HEK293T (cell line): ENCODE measurements at regions not wholly inside any gene's neighbourhood (a gene's known extent, or its start where the extent isn't known, plus 50 kb on each side); places are given as distances from the start of the nearest gene placed in this dataset.

Experiments used
- ARNT ChIP-seq: fragments of 450-650 bp; IDR thresholded peaks from 2 replicates; pipeline ENCODE4 v1.6.1; 2017; ENCODE audit warnings: mild to moderate bottlenecking
- BHLHE40 ChIP-seq: fragments of 450-650 bp; IDR thresholded peaks from 2 replicates; pipeline ENCODE4 v1.6.1; 2016; ENCODE audit warnings: mild to moderate bottlenecking, moderate library complexity, borderline replicate concordance
- ELF4 ChIP-seq: fragments of 450-650 bp; IDR thresholded peaks from 2 replicates; pipeline ENCODE4 v1.6.1; 2017; ENCODE audit warnings: antibody characterized with exemption
- FOXA1 ChIP-seq: fragments of 450-650 bp; IDR thresholded peaks from 2 replicates; pipeline ENCODE4 v1.6.1; 2016; ENCODE audit warnings: mild to moderate bottlenecking
- FOXK2 ChIP-seq: fragments of 450-650 bp; IDR thresholded peaks from 2 replicates; pipeline ENCODE4 v1.6.1; 2016; ENCODE audit warnings: mild to moderate bottlenecking
- FOXM1 ChIP-seq: fragments of 450-650 bp; IDR thresholded peaks from 2 replicates; pipeline ENCODE4 v1.6.1; 2017; ENCODE audit warnings: mild to moderate bottlenecking, borderline replicate concordance
- HDGF ChIP-seq: fragments of 450-650 bp; IDR thresholded peaks from 2 replicates; pipeline ENCODE4 v1.6.1; 2017; ENCODE audit warnings: antibody characterized with exemption, borderline replicate concordance
- SP1 ChIP-seq: fragments of 450-650 bp; IDR thresholded peaks from 2 replicates; pipeline ENCODE4 v1.6.1; 2017
- TARDBP ChIP-seq: fragments of 450-650 bp; IDR thresholded peaks from 2 replicates; pipeline ENCODE4 v1.6.1; 2016
- ZNF384 ChIP-seq: fragments of 450-650 bp; IDR thresholded peaks from 2 replicates; pipeline ENCODE4 v1.6.1; 2016

DNA sequence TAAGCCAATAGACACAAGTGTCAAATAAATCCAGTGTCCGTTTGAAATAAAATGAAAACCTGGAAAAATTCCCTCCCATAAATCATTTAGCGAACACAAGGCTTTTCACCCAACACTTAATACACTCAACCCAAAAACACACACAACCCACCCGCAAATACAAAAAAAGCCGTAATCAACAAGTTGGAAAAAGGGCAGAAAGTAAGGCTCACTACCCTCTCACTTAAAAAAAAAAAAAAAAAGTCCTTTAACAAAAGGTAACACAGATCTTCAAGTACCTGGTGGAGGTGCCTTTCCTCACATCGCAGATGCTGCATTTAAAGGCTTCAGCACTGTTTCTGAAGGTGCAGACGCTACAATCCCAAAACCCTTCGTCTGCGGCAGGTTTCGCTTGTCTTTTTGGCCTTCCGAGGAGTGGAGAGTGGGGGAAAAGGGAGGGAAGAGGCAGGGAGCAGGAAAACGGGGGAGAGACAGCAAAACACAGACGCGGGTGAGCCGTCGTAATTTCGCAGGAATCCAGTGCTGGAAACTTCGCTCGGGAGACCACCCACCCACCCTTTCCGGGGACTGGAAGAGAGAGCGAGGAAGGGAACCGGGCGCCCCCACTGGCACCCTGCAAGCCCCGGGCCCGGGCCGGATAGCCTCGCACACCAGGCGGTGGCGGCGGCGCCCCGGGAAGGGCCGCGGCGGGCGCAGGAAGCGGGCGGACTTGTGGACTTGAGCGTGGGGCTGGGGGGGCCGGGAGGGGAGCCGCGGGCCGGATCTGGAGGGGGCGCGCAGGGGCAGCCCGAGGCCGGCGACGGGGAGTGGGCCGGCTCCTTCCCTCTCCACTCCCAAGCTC lies 401.8 kb downstream of the SHQ1 start, which contains the start of gene RYBP:
- no peak for TF ChIP-seq BHLHE40
- TF ChIP-seq ARNT = no peak
- TF ChIP-seq FOXK2 = no peak
- no peak for TF ChIP-seq SP1
- no peak; the same call in 1 of the 2 replicates for TF ChIP-seq TARDBP
- no peak for TF ChIP-seq FOXM1
- TF ChIP-seq ELF4 = no peak
- no peak for TF ChIP-seq FOXA1
- no peak for TF ChIP-seq HDGF
- TF ChIP-seq ZNF384 = peak; percentile 79
